Astrocyte (in vitro differentiated cells and primary cell): ENCODE measurements at regions not wholly inside any gene's neighbourhood (a gene's known extent, or its start where the extent isn't known, plus 50 kb on each side); places are given as distances from the start of the nearest gene placed in this dataset.
"Not testable (repeated sequence)": the region's sequence is repeated elsewhere in the genome, so short reads cannot be mapped to it uniquely, and the experiment has no call there.

ENCODE experiments used
- DNase-seq: peaks from one replicate; pipeline ENCODE4 v3.0.0-alpha.2; 2010; ENCODE audit warnings: low read depth
- FAIRE-seq: peaks from 2 replicates; lab custom pipeline; 2011; peaks lifted over from hg19 to GRCh38; lab: Jason Lieb, UNC
- H2AFZ ChIP-seq: 2 replicates; pipeline ENCODE4 v1.6.0; 2012; ENCODE audit warnings: low read depth, low read length, inconsistent platforms
- H3K27ac ChIP-seq: 2 replicates; pipeline ENCODE4 v1.5.1; 2011; ENCODE audit warnings: low read depth, low read length, inconsistent platforms
- H3K27me3 ChIP-seq: 2 replicates; pipeline ENCODE4 v1.6.0; 2011; ENCODE audit warnings: low read length, inconsistent platforms; ENCODE audit not compliant: insufficient read depth
- H3K36me3 ChIP-seq: 2 replicates; pipeline ENCODE4 v1.5.1; 2011; ENCODE audit warnings: low read length, inconsistent platforms; ENCODE audit not compliant: insufficient read depth
- H3K4me1 ChIP-seq: 2 replicates; pipeline ENCODE4 v1.5.1; 2011; ENCODE audit warnings: low read length, inconsistent platforms; ENCODE audit not compliant: insufficient read depth
- H3K4me2 ChIP-seq: 2 replicates; pipeline ENCODE4 v1.6.0; 2012; ENCODE audit warnings: low read length, inconsistent platforms
- H3K4me3 ChIP-seq: 2 replicates; pipeline ENCODE4 v1.5.1; 2011; ENCODE audit warnings: low read depth, mild to moderate bottlenecking, low read length, inconsistent platforms; ENCODE audit not compliant: insufficient read depth
- H3K79me2 ChIP-seq: 2 replicates; pipeline ENCODE4 v1.6.0; 2012; ENCODE audit warnings: mild to moderate bottlenecking, low read length, inconsistent platforms; ENCODE audit not compliant: insufficient read depth
- H3K9ac ChIP-seq: 2 replicates; pipeline ENCODE4 v1.6.0; 2012; ENCODE audit warnings: mild to moderate bottlenecking, low read length, inconsistent platforms
- H3K9me3 ChIP-seq: 2 replicates; pipeline ENCODE4 v1.5.1; 2012; ENCODE audit warnings: low read depth, mild to moderate bottlenecking, low read length, inconsistent platforms; ENCODE audit not compliant: insufficient read depth
- H4K20me1 ChIP-seq: 2 replicates; pipeline ENCODE4 v1.6.0; 2012; ENCODE audit warnings: low read length, inconsistent platforms; ENCODE audit not compliant: insufficient read depth
- H3K27ac Mint-ChIP-seq: one replicate; pipeline ENCODE4 v1.8.0; 2021; ENCODE audit warnings: mild to moderate bottlenecking, mixed read lengths; ENCODE audit not compliant: unreplicated experiment
- H3K27me3 Mint-ChIP-seq: one replicate; pipeline ENCODE4 v1.8.0; 2021; ENCODE audit warnings: low read depth, mixed read lengths; ENCODE audit not compliant: unreplicated experiment
- H3K36me3 Mint-ChIP-seq: one replicate; pipeline ENCODE4 v1.8.0; 2021; ENCODE audit warnings: low read depth, mixed read lengths; ENCODE audit not compliant: unreplicated experiment
- H3K4me1 Mint-ChIP-seq: one replicate; pipeline ENCODE4 v1.8.0; 2021; ENCODE audit warnings: low read depth, mixed read lengths; ENCODE audit not compliant: unreplicated experiment
- H3K4me3 Mint-ChIP-seq: one replicate; pipeline ENCODE4 v1.8.0; 2021; ENCODE audit warnings: mild to moderate bottlenecking, moderate library complexity, mixed read lengths; ENCODE audit not compliant: unreplicated experiment
- H3K9me3 Mint-ChIP-seq: one replicate; pipeline ENCODE4 v1.8.0; 2021; ENCODE audit warnings: mild to moderate bottlenecking, mixed read lengths; ENCODE audit not compliant: unreplicated experiment
- EZH2 ChIP-seq: IDR thresholded peaks from 2 replicates; pipeline ENCODE4 v1.6.1; 2012; ENCODE audit warnings: mild to moderate bottlenecking, low read length, inconsistent platforms; ENCODE audit not compliant: insufficient read depth
- TF ChIP-seq, protein P1 (sequence below): IDR thresholded peaks from 2 replicates; pipeline ENCODE4 v1.5.1; 2011; ENCODE audit warnings: low read depth, mild to moderate bottlenecking, inconsistent platforms, low read length, moderate library complexity; ENCODE audit not compliant: insufficient read depth

DNA sequence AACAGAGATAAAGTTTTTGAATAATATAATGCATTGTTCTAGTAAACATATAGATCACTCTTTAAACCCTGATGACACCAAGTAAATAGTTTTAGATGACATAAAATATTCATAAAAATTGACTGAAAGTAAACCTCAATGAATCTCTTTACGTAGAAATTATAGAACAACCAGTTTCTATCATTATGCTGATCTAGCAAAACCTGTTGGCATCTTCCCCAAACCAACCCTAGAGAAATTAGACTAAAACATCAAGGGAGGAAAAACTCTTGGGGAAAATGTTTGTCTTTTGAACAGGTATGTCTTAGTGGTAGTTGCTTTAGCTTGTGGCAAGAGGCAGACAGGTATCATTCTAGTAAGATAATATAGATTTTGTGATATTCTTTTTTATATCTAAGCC, 747.0 kb upstream of the CDH6 start:
- no peak overlapping the region for H3K4me3 Mint-ChIP-seq
- no peaks in the 10 kb centered on the region for H3K4me1 Mint-ChIP-seq
- no peaks in the 10 kb centered on the region for H3K79me2 ChIP-seq
- no peak overlapping the region for H3K27ac Mint-ChIP-seq
- no peak overlapping the region for H3K9ac ChIP-seq
- no peak overlapping the region for H3K4me2 ChIP-seq
- H3K27me3 Mint-ChIP-seq: no peaks in the 10 kb centered on the region
- TF ChIP-seq, protein P1, sequence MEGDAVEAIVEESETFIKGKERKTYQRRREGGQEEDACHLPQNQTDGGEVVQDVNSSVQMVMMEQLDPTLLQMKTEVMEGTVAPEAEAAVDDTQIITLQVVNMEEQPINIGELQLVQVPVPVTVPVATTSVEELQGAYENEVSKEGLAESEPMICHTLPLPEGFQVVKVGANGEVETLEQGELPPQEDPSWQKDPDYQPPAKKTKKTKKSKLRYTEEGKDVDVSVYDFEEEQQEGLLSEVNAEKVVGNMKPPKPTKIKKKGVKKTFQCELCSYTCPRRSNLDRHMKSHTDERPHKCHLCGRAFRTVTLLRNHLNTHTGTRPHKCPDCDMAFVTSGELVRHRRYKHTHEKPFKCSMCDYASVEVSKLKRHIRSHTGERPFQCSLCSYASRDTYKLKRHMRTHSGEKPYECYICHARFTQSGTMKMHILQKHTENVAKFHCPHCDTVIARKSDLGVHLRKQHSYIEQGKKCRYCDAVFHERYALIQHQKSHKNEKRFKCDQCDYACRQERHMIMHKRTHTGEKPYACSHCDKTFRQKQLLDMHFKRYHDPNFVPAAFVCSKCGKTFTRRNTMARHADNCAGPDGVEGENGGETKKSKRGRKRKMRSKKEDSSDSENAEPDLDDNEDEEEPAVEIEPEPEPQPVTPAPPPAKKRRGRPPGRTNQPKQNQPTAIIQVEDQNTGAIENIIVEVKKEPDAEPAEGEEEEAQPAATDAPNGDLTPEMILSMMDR: no peak
- TF ChIP-seq EZH2: no peak
- no peak overlapping the region for H3K27ac ChIP-seq
- FAIRE-seq (no peak), DNase-seq (no peak)
- no peaks in the 10 kb centered on the region for H3K9me3 ChIP-seq
- H3K36me3 ChIP-seq: no peaks in the 10 kb centered on the region
- no peaks in the 10 kb centered on the region for H4K20me1 ChIP-seq
- no peaks in the 10 kb centered on the region for H3K27me3 ChIP-seq
- H3K4me1 ChIP-seq: no peaks in the 10 kb centered on the region
- no peak overlapping the region for H2AFZ ChIP-seq
- no peaks in the 10 kb centered on the region for H3K36me3 Mint-ChIP-seq
- H3K4me3 ChIP-seq: no peak overlapping the region
- peaks cover 2% of the 10 kb centered on the region for H3K9me3 Mint-ChIP-seq

DNA sequence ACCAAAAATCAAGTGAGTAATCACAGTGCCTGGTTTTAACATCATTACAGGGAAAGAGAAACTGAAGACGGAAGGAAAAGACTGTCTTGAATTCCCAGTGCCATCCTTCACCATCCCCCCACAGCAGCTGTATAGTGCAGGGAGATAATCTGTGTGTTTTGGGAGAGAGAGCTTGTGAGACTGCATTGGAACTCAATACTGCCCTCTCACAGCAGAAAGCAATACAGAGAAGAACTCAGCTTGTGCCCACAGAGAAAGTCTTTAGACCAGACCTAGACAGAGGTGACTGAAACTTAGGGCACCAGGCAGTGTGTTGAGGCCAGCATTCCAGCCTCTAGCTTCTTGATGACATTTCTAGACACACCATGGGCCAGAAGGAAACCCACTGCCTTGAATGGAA, 754.7 kb upstream of the CDH6 start:
- H3K27ac Mint-ChIP-seq: no peak overlapping the region
- peaks cover 26% of the 10 kb centered on the region for H3K9me3 Mint-ChIP-seq
- no peaks in the 10 kb centered on the region for H3K79me2 ChIP-seq
- no peaks in the 10 kb centered on the region for H4K20me1 ChIP-seq
- H3K4me1 Mint-ChIP-seq: peaks cover 2% of the 10 kb centered on the region
- FAIRE-seq (no peak), DNase-seq (no peak)
- TF ChIP-seq EZH2: no peak
- TF ChIP-seq, protein P1: no peak
- peaks cover 4% of the 10 kb centered on the region for H3K9me3 ChIP-seq
- H3K9ac ChIP-seq: no peak overlapping the region
- H3K4me3 Mint-ChIP-seq: no peak overlapping the region
- H3K27me3 Mint-ChIP-seq: no peaks in the 10 kb centered on the region
- H3K27ac ChIP-seq: no peak overlapping the region
- no peaks in the 10 kb centered on the region for H3K36me3 ChIP-seq
- H3K4me1 ChIP-seq: no peaks in the 10 kb centered on the region
- no peaks in the 10 kb centered on the region for H3K27me3 ChIP-seq
- peaks cover 7% of the 10 kb centered on the region for H3K36me3 Mint-ChIP-seq
- no peak overlapping the region for H3K4me3 ChIP-seq
- H3K4me2 ChIP-seq: no peak overlapping the region
- H2AFZ ChIP-seq: no peak overlapping the region

GRCh38 chr5:30436691-30437090, 756.8 kb upstream of the CDH6 start:
- Histone ChIP-seq H2AFZ (no peak overlapping the region), H3K27ac (no peak overlapping the region), H3K27me3 (no peaks in the 10 kb centered on the region), H3K4me1 (no peaks in the 10 kb centered on the region), H3K4me2 (no peak overlapping the region), H3K79me2 (no peaks in the 10 kb centered on the region), H3K4me3 (no peak overlapping the region), H3K9ac (no peak overlapping the region), H4K20me1 (no peaks in the 10 kb centered on the region), H3K9me3 (peaks cover 4% of the 10 kb centered on the region), H3K36me3 (no peaks in the 10 kb centered on the region)
- TF ChIP-seq, protein P1: no peak
- no peak for TF ChIP-seq EZH2
- DNase-seq (no peak), FAIRE-seq (no peak)
- Mint-ChIP-seq H3K36me3 (peaks cover 7% of the 10 kb centered on the region), H3K27ac (no peak overlapping the region), H3K4me3 (no peak overlapping the region), H3K9me3 (peaks cover 24% of the 10 kb centered on the region), H3K4me1 (peaks cover 2% of the 10 kb centered on the region), H3K27me3 (no peaks in the 10 kb centered on the region)

DNA sequence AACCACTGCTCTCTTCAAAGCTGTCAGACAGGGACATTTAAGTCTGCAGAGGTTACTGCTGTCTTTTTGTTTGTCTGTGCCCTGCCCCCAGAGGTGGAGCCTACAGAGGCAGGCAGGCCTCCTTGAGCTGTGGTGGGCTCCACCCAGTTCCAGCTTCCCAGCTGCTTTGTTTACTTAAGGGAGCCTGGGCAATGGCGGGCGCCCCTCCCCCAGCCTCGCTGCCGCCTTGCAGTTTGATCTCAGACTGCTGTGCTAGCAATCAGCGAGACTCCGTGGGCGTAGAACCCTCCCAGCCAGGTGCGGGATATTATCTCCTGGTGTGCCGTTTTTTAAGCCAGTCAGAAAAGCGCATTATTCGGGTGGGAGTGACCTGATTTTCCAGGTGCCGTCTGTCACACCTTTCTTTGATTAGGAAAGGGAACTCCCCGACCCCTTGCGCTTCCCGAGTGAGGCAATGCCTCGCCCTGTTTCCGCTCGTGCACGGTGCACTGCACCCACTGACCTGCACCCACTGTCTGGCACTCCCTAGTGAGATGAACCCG, 764.5 kb upstream of the CDH6 start:
- not testable (repeated sequence) for H3K4me2 ChIP-seq, FAIRE-seq

More for the DNA sequence above, 764.5 kb upstream of the CDH6 start:
- H3K4me3 Mint-ChIP-seq, H3K36me3 Mint-ChIP-seq, H3K27ac ChIP-seq, H3K27me3 ChIP-seq, H3K79me2 ChIP-seq, DNase-seq, H4K20me1 ChIP-seq, H3K27me3 Mint-ChIP-seq, H3K4me3 ChIP-seq, H3K27ac Mint-ChIP-seq, H3K9ac ChIP-seq, H3K36me3 ChIP-seq, H2AFZ ChIP-seq, H3K9me3 Mint-ChIP-seq, H3K4me1 ChIP-seq, H3K9me3 ChIP-seq, H3K4me1 Mint-ChIP-seq: not testable (repeated sequence)
